ENCODE measurements at regions not wholly inside any gene's neighbourhood (a gene's known extent, or its start where the extent isn't known, plus 50 kb on each side); places are given as distances from the start of the nearest gene placed in this dataset.
"Not testable (repeated sequence)": the region's sequence is repeated elsewhere in the genome, so short reads cannot be mapped to it uniquely, and the experiment has no call there.

DNA sequence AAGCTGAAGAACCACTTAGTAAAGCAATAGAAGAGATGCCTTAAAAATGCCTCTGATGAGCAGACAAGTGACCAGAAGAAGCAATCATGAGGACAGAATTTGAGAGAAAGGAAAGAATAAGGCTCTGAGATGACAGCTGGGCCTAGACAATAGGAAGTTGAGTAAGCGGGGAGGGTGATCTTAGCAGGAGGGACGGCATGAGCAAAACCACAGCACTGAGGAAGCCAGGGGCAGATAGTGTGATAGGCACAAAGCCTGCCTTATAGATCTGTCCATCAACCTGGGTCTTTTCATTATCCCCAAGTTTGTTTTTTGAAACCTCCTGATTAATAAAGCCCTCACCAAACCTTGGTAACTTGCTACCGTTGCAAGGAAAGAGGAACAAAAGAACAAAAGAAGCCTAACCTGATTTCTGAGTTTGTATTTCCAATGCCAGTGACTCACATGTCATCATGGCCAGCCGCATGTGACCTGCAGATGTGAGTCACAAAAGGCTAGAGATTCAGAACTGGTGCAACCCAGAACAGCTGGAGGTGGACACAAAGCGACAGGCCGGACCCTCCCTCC lies 55.7 kb upstream of the PPARGC1A start:
- no peaks in the 10 kb centered on the region for H3K36me3 ChIP-seq (ENCODE audit: control insufficient read depth in 1 of 2, insufficient read depth in 2 of 2, low read length in 2 of 2)
- H3K27ac ChIP-seq (ENCODE audit: low read depth, low read length): peak overlapping the region; percentile 10
- H2AFZ ChIP-seq (ENCODE audit: insufficient read depth, low read length, poor library complexity): no peak overlapping the region
- WGBS (ENCODE audit: extremely low coverage, insufficient coverage, insufficient read length): no CpG with 5 or more reads among the region's 6 CpGs
- no peak overlapping the region for H3K14ac ChIP-seq (ENCODE audit: low read length)
- no peak overlapping the region for H3K4me3 ChIP-seq (ENCODE audit: low read depth, low read length)
- no peak overlapping the region for H3K9ac ChIP-seq (ENCODE audit: low read length)
- no peak overlapping the region for H2BK5ac ChIP-seq (ENCODE audit: low read depth, low read length, poor library complexity)
- no peak overlapping the region for H3K23ac ChIP-seq (ENCODE audit: low read length)
- no peaks in the 10 kb centered on the region for H3K9me3 ChIP-seq (ENCODE audit: insufficient read depth, low read depth, low read length)
- peak; percentile 50 to 80 for DNase-seq
- H4K8ac ChIP-seq (ENCODE audit: low read depth, low read length): no peak overlapping the region
- H2BK120ac ChIP-seq (ENCODE audit: insufficient read depth, low read length, poor library complexity): no peak overlapping the region
- no peak overlapping the region for H4K91ac ChIP-seq (ENCODE audit: low read depth, low read length)
- no peak overlapping the region for H2AK5ac ChIP-seq (ENCODE audit: low read length)
- peaks cover 2% of the 10 kb centered on the region for H3K79me1 ChIP-seq (ENCODE audit: low read length)
- H3K4ac ChIP-seq (ENCODE audit: low read depth, low read length): no peak overlapping the region
- no peak overlapping the region for H3K18ac ChIP-seq (ENCODE audit: low read length)
- H3K79me2 ChIP-seq (ENCODE audit: control insufficient read depth, insufficient read depth, low read length, poor library complexity): no peaks in the 10 kb centered on the region
- no peak overlapping the region for H4K12ac ChIP-seq (ENCODE audit: low read depth, low read length)
- H3K27me3 ChIP-seq (ENCODE audit: insufficient read depth, low read length): no peaks in the 10 kb centered on the region
- no peak overlapping the region for H3K4me2 ChIP-seq (ENCODE audit: low read length)
- H3K4me1 ChIP-seq (ENCODE audit: control insufficient read depth in 1 of 2, insufficient read depth in 2 of 2, low read length in 2 of 2): peaks cover 3 to 5% of the 10 kb centered on the region in 2 experiments
- H2BK12ac ChIP-seq (ENCODE audit: low read length): no peak overlapping the region

DNA sequence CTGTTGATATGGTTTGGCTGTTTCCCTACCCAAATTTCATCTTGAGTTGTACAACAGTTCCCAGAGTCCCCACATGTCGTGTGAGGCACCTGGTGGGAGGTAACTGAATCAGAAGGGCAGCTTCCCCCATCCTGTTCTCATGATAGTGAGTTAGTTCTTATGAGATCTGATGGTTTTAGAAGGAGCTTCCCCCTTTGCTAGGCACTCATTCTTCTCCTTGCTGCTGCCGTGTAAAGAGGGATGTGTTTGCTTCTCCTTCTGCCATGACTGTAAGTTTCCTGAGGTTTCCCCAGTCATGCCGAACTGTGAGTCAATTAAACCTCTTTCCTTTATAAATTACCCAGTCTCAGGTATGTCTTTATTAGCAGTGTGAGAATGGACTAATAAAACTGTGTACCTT lies 54.7 kb upstream of the PPARGC1A start:
- H2AK5ac ChIP-seq (ENCODE audit: low read length); H3K18ac ChIP-seq (ENCODE audit: low read length); H2BK12ac ChIP-seq (ENCODE audit: low read length); H3K23ac ChIP-seq (ENCODE audit: low read length); H2BK120ac ChIP-seq (ENCODE audit: insufficient read depth, low read length, poor library complexity); H3K4me2 ChIP-seq (ENCODE audit: low read length); H3K27me3 ChIP-seq (ENCODE audit: insufficient read depth, low read length); H4K8ac ChIP-seq (ENCODE audit: low read depth, low read length); H3K9ac ChIP-seq (ENCODE audit: low read length); H3K9me3 ChIP-seq (ENCODE audit: insufficient read depth, low read depth, low read length); H3K79me1 ChIP-seq (ENCODE audit: low read length); H2AFZ ChIP-seq (ENCODE audit: insufficient read depth, low read length, poor library complexity); H3K36me3 ChIP-seq (ENCODE audit: control insufficient read depth in 1 of 2, insufficient read depth in 2 of 2, low read length in 2 of 2); H2BK5ac ChIP-seq (ENCODE audit: low read depth, low read length, poor library complexity); H3K4me3 ChIP-seq (ENCODE audit: low read depth, low read length); H3K4me1 ChIP-seq (ENCODE audit: control insufficient read depth in 1 of 2, insufficient read depth in 2 of 2, low read length in 2 of 2); H3K14ac ChIP-seq (ENCODE audit: low read length); H4K12ac ChIP-seq (ENCODE audit: low read depth, low read length); H3K27ac ChIP-seq (ENCODE audit: low read depth, low read length); H3K79me2 ChIP-seq (ENCODE audit: control insufficient read depth, insufficient read depth, low read length, poor library complexity); DNase-seq; H3K4ac ChIP-seq (ENCODE audit: low read depth, low read length); H4K91ac ChIP-seq (ENCODE audit: low read depth, low read length): not testable (repeated sequence)
- no CpG with 5 or more reads among the region's 3 CpGs for WGBS (ENCODE audit: extremely low coverage, insufficient coverage, insufficient read length)

- no peak overlapping the region for H3K18ac ChIP-seq (ENCODE audit: low read length)
- H3K4me3 ChIP-seq (ENCODE audit: low read depth, low read length): no peak overlapping the region
- H3K9ac ChIP-seq (ENCODE audit: low read length): no peak overlapping the region
- no peaks in the 10 kb centered on the region for H3K79me2 ChIP-seq (ENCODE audit: control insufficient read depth, insufficient read depth, low read length, poor library complexity)
- H3K14ac ChIP-seq (ENCODE audit: low read length): no peak overlapping the region
- H2AFZ ChIP-seq (ENCODE audit: insufficient read depth, low read length, poor library complexity): no peak overlapping the region
- H3K9me3 ChIP-seq (ENCODE audit: insufficient read depth, low read depth, low read length): no peaks in the 10 kb centered on the region
- H4K12ac ChIP-seq (ENCODE audit: low read depth, low read length): no peak overlapping the region
- WGBS (ENCODE audit: extremely low coverage, insufficient coverage, insufficient read length): no CpG with 5 or more reads among the region's 2 CpGs
- H2BK5ac ChIP-seq (ENCODE audit: low read depth, low read length, poor library complexity): no peak overlapping the region
- no peak overlapping the region for H2BK12ac ChIP-seq (ENCODE audit: low read length)
- no peak for DNase-seq
- no peak overlapping the region for H2BK120ac ChIP-seq (ENCODE audit: insufficient read depth, low read length, poor library complexity)
- H3K23ac ChIP-seq (ENCODE audit: low read length): no peak overlapping the region
- H3K36me3 ChIP-seq (ENCODE audit: control insufficient read depth in 1 of 2, insufficient read depth in 2 of 2, low read length in 2 of 2): no peaks in the 10 kb centered on the region
- H3K4me2 ChIP-seq (ENCODE audit: low read length): no peak overlapping the region
- no peak overlapping the region for H4K91ac ChIP-seq (ENCODE audit: low read depth, low read length)
- no peak overlapping the region for H3K27ac ChIP-seq (ENCODE audit: low read depth, low read length)
- peaks cover 2% of the 10 kb centered on the region for H3K79me1 ChIP-seq (ENCODE audit: low read length)
- no peak overlapping the region for H2AK5ac ChIP-seq (ENCODE audit: low read length)
- peaks cover 3 to 5% of the 10 kb centered on the region in 2 experiments for H3K4me1 ChIP-seq (ENCODE audit: control insufficient read depth in 1 of 2, insufficient read depth in 2 of 2, low read length in 2 of 2)
- H4K8ac ChIP-seq (ENCODE audit: low read depth, low read length): no peak overlapping the region
- no peak overlapping the region for H3K4ac ChIP-seq (ENCODE audit: low read depth, low read length)
- H3K27me3 ChIP-seq (ENCODE audit: insufficient read depth, low read length): no peaks in the 10 kb centered on the region
Observed at GRCh38 chr4:23943478-23943877, 53.6 kb upstream of the PPARGC1A start.

GRCh38 chr4:23942471-23942870 lies 52.6 kb upstream of the PPARGC1A start:
- H3K9me3 ChIP-seq (ENCODE audit: insufficient read depth, low read depth, low read length): no peaks in the 10 kb centered on the region
- no CpG with 5 or more reads among the region's 1 CpG for WGBS (ENCODE audit: extremely low coverage, insufficient coverage, insufficient read length)
- no peak overlapping the region for H2AFZ ChIP-seq (ENCODE audit: insufficient read depth, low read length, poor library complexity)
- no peak overlapping the region for H3K23ac ChIP-seq (ENCODE audit: low read length)
- H4K91ac ChIP-seq (ENCODE audit: low read depth, low read length): no peak overlapping the region
- H2BK5ac ChIP-seq (ENCODE audit: low read depth, low read length, poor library complexity): no peak overlapping the region
- no peak overlapping the region for H3K4me2 ChIP-seq (ENCODE audit: low read length)
- no peak overlapping the region for H4K8ac ChIP-seq (ENCODE audit: low read depth, low read length)
- DNase-seq: no peak
- H3K18ac ChIP-seq (ENCODE audit: low read length): no peak overlapping the region
- H3K4me1 ChIP-seq (ENCODE audit: control insufficient read depth in 1 of 2, insufficient read depth in 2 of 2, low read length in 2 of 2): peaks cover 0 to 5% of the 10 kb centered on the region in 2 experiments
- peaks cover 2% of the 10 kb centered on the region for H3K79me1 ChIP-seq (ENCODE audit: low read length)
- no peaks in the 10 kb centered on the region for H3K79me2 ChIP-seq (ENCODE audit: control insufficient read depth, insufficient read depth, low read length, poor library complexity)
- H2BK12ac ChIP-seq (ENCODE audit: low read length): no peak overlapping the region
- no peaks in the 10 kb centered on the region for H3K27me3 ChIP-seq (ENCODE audit: insufficient read depth, low read length)
- H3K4ac ChIP-seq (ENCODE audit: low read depth, low read length): no peak overlapping the region
- H2BK120ac ChIP-seq (ENCODE audit: insufficient read depth, low read length, poor library complexity): no peak overlapping the region
- no peak overlapping the region for H3K27ac ChIP-seq (ENCODE audit: low read depth, low read length)
- H3K9ac ChIP-seq (ENCODE audit: low read length): no peak overlapping the region
- no peak overlapping the region for H4K12ac ChIP-seq (ENCODE audit: low read depth, low read length)
- H2AK5ac ChIP-seq (ENCODE audit: low read length): no peak overlapping the region
- H3K4me3 ChIP-seq (ENCODE audit: low read depth, low read length): no peak overlapping the region
- H3K14ac ChIP-seq (ENCODE audit: low read length): no peak overlapping the region
- H3K36me3 ChIP-seq (ENCODE audit: control insufficient read depth in 1 of 2, insufficient read depth in 2 of 2, low read length in 2 of 2): no peaks in the 10 kb centered on the region
